ENCODE measurements at regions not wholly inside any gene's neighbourhood (a gene's known extent, or its start where the extent isn't known, plus 50 kb on each side); places are given as distances from the start of the nearest gene placed in this dataset.

DNA sequence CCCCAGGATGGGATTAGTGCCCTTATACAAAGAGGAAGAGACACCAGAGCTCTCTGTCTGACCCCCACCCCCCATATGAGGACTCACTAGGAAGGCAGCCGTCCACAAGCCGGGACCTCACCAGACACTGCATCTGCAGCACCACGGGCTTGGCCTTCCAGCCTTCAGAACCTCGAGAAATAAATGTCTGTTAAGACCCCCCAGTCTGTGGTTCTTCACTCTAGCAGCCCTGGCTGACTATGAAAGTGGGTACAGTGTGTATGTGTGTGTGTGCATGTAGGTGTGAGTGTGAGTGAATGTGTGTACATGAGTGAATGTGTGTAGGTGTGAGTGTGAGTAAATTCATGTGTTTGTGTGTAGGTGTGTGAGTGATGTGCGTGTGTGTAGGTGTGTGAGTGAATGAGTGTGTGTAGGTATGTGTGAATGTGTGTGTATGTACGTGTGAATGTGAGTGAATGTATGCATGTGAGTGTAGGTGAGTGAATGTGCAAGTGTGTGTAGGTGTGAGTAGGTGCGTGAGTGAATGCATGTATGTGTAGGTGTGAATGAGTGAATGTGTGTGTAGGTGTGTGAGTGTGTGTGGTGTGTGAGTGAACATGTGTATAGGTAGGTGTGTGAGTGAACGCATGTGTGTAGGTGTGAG is 201.6 kb upstream of the ZNF536 start:
- no peaks in the 10 kb centered on the region for H3K9me3 ChIP-seq
- H3K4me1 ChIP-seq = no peaks in the 10 kb centered on the region
- intact Hi-C loops (cut with DNase I; ENCODE audit: low total_unique reads) = no loop called here
- no peak overlapping the region for H3K4me3 ChIP-seq
- no peak for DNase-seq (ENCODE audit: low spot score in 2 of 2)
- H3K27me3 ChIP-seq = peaks cover 0 to 10% of the 10 kb centered on the region in 2 donors
- TF ChIP-seq, protein P1, sequence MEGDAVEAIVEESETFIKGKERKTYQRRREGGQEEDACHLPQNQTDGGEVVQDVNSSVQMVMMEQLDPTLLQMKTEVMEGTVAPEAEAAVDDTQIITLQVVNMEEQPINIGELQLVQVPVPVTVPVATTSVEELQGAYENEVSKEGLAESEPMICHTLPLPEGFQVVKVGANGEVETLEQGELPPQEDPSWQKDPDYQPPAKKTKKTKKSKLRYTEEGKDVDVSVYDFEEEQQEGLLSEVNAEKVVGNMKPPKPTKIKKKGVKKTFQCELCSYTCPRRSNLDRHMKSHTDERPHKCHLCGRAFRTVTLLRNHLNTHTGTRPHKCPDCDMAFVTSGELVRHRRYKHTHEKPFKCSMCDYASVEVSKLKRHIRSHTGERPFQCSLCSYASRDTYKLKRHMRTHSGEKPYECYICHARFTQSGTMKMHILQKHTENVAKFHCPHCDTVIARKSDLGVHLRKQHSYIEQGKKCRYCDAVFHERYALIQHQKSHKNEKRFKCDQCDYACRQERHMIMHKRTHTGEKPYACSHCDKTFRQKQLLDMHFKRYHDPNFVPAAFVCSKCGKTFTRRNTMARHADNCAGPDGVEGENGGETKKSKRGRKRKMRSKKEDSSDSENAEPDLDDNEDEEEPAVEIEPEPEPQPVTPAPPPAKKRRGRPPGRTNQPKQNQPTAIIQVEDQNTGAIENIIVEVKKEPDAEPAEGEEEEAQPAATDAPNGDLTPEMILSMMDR (IDR thresholded peaks at IDR 0.05) = no peak
- TF ChIP-seq POLR2A (IDR thresholded peaks at IDR 0.05) (no peak), POLR2AphosphoS5 (IDR thresholded peaks at IDR 0.05) (no peak)
- H3K27ac ChIP-seq = no peak overlapping the region
- no peaks in the 10 kb centered on the region for H3K36me3 ChIP-seq

DNA sequence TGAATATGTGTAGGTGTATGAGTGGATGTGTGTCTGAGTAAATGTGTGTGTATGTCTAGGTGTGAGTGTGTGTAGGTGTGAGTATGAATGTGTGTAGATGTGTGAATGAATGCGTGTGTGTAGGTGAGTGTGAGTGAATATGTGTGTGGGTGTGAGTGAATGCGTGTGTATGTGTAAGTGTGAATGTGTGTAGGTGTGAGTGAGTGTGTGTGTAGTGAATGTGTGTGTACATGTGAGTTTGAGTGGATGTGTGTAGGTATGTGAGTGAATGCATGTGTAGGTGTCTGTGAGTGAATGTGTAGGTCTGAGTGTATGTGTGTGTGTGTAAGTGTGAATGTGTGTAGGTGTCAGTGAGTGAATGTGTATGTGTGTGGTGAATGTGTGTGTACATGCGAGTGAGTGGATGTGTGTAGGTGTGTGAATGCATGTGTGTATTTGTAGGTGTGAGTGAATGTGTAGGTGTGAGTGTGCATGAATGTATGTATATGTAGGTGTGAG is 201.0 kb upstream of the ZNF536 start:
- Histone ChIP-seq H3K27me3 (peaks cover 0 to 10% of the 10 kb centered on the region in 2 donors), H3K9me3 (no peaks in the 10 kb centered on the region), H3K27ac (no peak overlapping the region), H3K4me1 (no peaks in the 10 kb centered on the region), H3K4me3 (no peak overlapping the region), H3K36me3 (no peaks in the 10 kb centered on the region)
- TF ChIP-seq, protein P1 (IDR thresholded peaks at IDR 0.05) = no peak
- TF ChIP-seq POLR2A (IDR thresholded peaks at IDR 0.05) (no peak), POLR2AphosphoS5 (IDR thresholded peaks at IDR 0.05) (no peak)
- no peak for DNase-seq (ENCODE audit: low spot score in 2 of 2)
- intact Hi-C loops (cut with DNase I; ENCODE audit: low total_unique reads) = no loop called here

DNA sequence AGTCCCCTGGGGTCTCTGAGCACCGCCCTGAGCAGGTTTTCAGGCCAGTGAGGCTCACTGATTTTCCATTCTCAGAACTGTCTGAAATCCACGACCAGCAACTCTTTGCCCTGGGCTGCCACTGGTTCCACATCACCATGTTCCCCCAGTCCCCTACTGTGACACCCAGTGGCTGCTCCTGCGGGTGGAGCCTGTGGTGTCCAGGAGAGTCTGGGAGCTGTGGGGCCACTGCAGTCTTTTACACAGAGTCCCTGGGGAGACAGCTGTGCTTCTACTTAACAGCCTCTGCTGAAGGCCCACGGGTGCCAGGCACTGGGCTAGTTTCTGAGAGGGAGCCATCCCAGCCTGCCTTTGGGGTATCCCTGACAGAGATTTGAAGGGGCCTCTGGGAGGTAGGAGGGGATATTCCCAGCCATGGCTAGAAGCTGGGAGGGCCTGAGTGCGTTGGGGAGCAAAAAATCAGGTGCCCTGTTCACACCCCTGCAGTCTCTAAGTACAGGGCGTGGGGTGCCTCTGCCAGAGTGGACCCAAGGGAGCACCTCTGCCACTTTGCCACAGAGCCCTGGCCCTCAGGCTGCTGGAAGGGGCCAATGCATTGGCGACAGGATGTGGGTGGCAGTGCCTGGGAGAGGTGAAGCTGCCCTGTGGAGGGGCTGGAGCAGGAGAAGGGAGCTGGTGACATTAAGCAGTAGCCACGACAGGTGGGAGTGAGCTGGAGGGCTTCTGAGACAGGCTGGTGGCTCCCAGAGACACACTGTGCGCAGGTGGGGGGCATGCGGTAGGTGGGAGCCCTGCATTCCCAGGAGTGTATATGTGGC is 200.2 kb upstream of the ZNF536 start:
- no peak for TF ChIP-seq POLR2A (IDR thresholded peaks at IDR 0.05)
- Histone ChIP-seq H3K27ac (no peak overlapping the region), H3K4me3 (no peak overlapping the region), H3K4me1 (no peaks in the 10 kb centered on the region), H3K36me3 (no peaks in the 10 kb centered on the region), H3K9me3 (no peaks in the 10 kb centered on the region), H3K27me3 (peaks cover 0 to 10% of the 10 kb centered on the region in 2 donors)
- DNase-seq (ENCODE audit: low spot score in 2 of 2) = no peak
- intact Hi-C loops (cut with DNase I; ENCODE audit: low total_unique reads) = no loop called here

DNA sequence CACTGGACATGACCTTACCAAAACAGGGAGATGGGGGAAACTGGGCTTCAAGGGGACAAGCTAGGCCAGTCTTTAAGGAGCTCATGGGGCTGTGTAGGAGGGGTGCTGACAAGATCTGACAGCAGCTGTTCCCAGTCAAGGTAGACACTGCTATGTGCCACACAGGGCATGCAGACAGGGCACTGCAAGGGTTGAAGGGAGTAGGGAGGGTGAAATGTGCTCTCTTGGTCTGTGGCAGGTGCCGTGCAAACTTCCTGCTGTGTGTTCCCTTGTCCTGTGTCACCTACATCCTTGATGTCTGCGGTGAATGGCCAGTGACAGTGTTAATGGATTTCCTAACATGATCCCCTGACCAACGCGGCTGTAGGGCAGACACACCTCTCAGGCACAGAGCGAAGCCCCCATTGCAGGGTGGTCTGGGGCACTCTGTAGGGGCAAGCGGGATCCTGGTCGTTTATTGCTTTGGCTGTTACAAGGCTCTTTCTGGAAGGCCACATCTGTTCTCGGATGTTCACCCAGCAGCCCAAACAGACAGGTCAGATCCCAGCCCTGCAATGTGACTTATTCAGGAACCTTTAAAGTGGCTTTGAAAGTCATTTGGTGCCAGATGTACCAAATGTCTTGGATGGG is 199.5 kb upstream of the ZNF536 start:
- no peak for DNase-seq (ENCODE audit: low spot score in 2 of 2)
- TF ChIP-seq POLR2AphosphoS5 (IDR thresholded peaks at IDR 0.05) = no peak
- TF ChIP-seq, protein P1 (IDR thresholded peaks at IDR 0.05) = no peak
- no peak for TF ChIP-seq POLR2A (IDR thresholded peaks at IDR 0.05)
- Histone ChIP-seq H3K27me3 (peaks cover 0 to 10% of the 10 kb centered on the region in 2 donors), H3K4me1 (no peaks in the 10 kb centered on the region), H3K4me3 (no peak overlapping the region), H3K27ac (no peak overlapping the region), H3K9me3 (no peaks in the 10 kb centered on the region), H3K36me3 (no peaks in the 10 kb centered on the region)
- intact Hi-C loops (cut with DNase I; ENCODE audit: low total_unique reads) = no loop called here

DNA sequence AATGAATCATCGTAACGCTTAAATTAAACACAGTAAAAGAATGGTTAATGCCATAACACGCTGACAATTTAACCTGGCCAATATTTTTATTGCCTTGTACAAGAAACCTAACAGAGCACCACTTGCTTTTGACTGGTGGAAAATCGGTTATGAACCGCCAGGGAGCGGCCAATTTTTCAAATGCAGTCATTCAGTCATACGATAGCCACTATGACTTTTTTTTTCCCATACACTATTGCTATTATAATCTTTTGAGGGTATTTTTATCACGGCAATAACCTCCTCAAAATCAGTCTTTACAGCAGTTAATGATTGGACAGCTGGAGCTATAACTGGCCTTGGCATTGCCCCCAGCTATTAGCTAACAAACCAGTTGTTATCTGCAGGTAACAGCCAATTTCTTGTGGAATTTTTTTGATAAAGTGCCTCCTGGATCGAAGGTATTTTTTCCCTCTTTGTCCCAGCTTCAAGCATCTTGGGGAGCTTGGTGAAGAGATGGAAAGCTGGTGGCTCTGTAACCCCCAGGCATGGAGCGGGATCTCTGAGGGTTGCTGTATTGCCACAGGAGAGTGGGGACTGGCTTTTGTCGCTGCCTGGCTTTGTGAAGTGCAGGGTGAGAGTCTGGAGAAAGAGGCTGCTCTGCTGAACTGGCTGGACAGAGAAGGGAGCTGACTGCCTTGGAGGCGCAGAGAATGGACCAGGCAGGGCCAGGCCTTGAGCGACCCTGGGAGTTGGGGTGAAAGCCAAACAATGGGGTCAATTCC is 198.4 kb upstream of the ZNF536 start:
- DNase-seq (ENCODE audit: low spot score in 2 of 2) = no peak
- intact Hi-C loops (cut with DNase I; ENCODE audit: low total_unique reads) = no loop called here
- no peak for TF ChIP-seq POLR2AphosphoS5 (IDR thresholded peaks at IDR 0.05)
- TF ChIP-seq POLR2A (IDR thresholded peaks at IDR 0.05) = no peak
- TF ChIP-seq, protein P1 (IDR thresholded peaks at IDR 0.05) = no peak

More for the DNA sequence above, 198.4 kb upstream of the ZNF536 start:
- H3K27me3 ChIP-seq = peaks cover 0 to 10% of the 10 kb centered on the region in 2 donors
- H3K36me3 ChIP-seq = no peaks in the 10 kb centered on the region
- H3K4me3 ChIP-seq = no peak overlapping the region
- H3K9me3 ChIP-seq = peaks cover 0 to under 1% of the 10 kb centered on the region in 2 donors
- no peaks in the 10 kb centered on the region for H3K4me1 ChIP-seq
- no peak overlapping the region for H3K27ac ChIP-seq
